HG03439 (cell line): ENCODE measurements at regions not wholly inside any gene's neighbourhood (a gene's known extent, or its start where the extent isn't known, plus 50 kb on each side); places are given as distances from the start of the nearest gene placed in this dataset.
"Not testable (repeated sequence)": the region's sequence is repeated elsewhere in the genome, so short reads cannot be mapped to it uniquely, and the experiment has no call there.

Experiments
- ATAC-seq: cut with Tn5 transposase; IDR thresholded peaks from one replicate; pipeline ENCODE4 v1.9.1; 2021; ENCODE audit warnings: mild to moderate bottlenecking, moderate library complexity; ENCODE audit not compliant: unreplicated experiment

DNA sequence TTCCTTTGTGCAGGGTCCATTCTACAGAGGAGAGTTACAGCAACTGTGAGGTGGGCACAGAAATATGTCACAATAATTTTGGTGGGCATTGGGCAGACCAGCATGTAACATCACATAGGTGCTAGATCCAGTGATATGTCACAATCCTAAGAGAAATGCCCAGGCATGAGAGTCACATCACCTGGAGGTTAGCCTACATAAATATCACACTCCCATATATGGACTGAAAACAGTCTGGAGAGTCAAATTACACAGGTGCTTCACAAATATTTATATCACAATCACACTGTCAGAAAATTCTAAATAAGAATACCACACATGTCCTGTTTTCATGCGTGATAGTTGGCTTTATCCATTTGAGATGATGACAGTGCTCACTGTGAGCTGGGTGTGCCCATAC, 903.7 kb upstream of the AMELY start:
- ATAC-seq: no peak

DNA sequence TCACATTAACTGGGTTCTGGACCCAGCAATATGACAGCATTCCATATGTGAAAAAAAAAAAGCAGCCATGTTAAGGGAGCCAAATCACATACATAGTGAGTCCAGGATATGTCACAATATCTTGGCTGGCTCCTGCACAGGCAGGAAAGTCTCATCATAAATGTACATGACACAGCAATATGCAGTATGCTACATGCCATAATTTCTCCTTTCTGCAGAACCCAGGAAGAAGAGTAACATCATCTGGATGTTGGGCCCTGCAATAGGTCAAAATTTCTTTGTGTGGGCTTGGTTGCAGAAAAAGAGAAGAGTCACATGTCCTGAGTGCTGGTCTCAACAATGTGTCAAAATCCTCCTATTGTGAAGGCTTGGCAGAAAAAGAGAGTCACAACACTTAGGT, 902.8 kb upstream of the AMELY start:
- no peak for ATAC-seq

GRCh38 chrY:7810359-7810758, 898.8 kb upstream of the AMELY start:
- no peak for ATAC-seq

DNA sequence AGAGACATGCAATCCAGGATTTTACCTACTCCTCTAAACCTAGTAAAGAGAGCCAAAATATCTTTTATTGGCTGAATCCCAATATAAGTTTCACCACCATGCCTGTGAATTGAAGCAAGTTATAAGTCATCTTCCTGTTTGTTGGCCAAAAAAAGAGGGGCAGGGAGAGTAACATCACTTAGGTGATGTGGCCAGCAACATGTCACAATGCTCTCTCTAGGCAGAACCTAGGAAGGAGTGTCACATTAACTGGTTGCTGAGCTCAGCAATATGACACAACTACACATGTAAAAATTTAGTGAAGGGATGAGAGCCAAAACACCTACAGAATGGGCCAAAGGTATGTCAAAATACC, 895.9 kb upstream of the AMELY start:
- ATAC-seq: no peak

GRCh38 chrY:7806592-7807515, 895.3 kb upstream of the AMELY start:
- ATAC-seq: no peak

- ATAC-seq: no peak
Measured at GRCh38 chrY:7805624-7806023, 894.1 kb upstream of the AMELY start.

DNA sequence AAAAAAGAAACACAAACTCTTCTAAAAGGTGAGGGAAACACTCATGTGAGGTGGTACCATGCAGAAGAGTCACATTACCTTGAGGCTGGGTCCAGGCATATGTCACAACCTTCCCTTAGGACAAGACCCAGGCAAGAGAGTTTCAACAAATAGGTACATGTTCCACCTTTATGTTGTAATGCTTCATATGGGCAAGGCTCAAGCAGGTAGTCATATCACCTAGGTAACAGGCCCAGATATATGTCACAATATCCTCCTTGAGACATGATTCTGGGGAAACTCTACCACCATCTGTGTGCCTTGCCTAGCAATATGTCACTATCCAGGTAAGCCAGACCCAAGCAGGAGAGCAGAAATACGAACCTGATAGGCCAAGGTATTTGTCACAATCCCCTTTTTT, 892.2 kb upstream of the AMELY start:
- no peak for ATAC-seq

DNA sequence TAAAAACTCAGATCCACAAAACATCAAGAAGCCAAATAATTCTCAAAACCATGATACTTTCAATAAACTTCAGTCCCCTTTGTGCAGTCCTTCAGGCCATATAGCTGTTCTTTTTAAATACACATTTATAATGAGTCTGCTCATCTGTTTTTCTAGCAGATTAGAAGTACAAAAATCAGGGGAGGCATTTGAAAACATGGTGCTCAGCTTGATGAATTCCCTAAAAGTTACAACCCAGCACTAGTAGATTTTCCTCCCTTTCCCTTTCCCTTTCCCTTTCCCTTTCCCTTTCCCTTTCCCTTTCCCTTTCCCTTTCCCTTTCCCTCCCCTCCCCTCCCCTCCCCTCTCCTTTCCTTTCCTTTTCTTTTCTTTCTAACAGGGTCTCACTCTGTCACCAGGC, 884.6 kb upstream of the AMELY start:
- no peak for ATAC-seq

GRCh38 chrY:7794441-7794840, 882.9 kb upstream of the AMELY start:
- ATAC-seq: no peak

- ATAC-seq: no peak
Measured at GRCh38 chrY:7793989-7794388, 882.4 kb upstream of the AMELY start.

- no peak for ATAC-seq
Measured at GRCh38 chrY:7792431-7792830, 880.9 kb upstream of the AMELY start.

- ATAC-seq: no peak
Measured at GRCh38 chrY:7781501-7781900, 869.9 kb upstream of the AMELY start.

DNA sequence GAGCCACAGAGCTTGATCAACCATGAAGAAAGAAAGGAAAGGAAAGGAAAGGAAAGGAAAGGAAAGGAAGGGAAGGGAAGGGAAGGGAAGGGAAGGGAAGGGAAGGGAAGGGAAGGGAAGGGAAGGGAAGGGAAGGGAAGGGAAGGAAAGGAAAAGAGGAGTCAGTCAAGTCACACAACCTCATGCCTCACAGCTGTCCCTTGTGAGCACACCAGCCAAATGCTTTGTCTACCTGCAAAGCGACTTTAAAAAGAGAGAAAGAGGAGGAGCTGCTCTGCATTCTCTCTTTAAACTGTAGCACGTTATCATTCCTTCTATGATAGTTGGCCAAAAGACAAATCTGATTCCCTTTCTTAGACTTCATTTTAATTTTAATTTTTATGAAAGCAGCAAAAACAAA, 863.9 kb upstream of the AMELY start:
- not testable (repeated sequence) for ATAC-seq

DNA sequence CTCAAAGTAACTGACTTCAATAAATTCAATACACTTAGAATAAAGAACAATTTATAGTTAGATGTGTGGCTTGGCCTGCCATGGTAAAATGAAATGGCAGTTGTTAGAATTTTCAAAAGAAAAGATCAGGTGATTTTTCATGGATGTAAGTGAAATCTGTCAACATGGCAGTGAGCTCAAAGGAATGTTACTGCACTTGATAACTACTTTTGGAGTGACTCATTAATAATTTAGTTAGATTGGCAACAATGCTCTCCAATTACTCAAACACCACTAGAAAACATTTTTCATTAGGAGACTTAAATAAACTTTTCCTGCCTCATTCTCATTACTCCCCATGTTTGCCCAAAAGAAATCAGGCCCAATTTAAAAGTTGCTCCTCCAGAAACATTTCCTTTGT, 860.2 kb upstream of the AMELY start:
- ATAC-seq: no peak

GRCh38 chrY:7769790-7770375, 858.3 kb upstream of the AMELY start:
- no peak for ATAC-seq

DNA sequence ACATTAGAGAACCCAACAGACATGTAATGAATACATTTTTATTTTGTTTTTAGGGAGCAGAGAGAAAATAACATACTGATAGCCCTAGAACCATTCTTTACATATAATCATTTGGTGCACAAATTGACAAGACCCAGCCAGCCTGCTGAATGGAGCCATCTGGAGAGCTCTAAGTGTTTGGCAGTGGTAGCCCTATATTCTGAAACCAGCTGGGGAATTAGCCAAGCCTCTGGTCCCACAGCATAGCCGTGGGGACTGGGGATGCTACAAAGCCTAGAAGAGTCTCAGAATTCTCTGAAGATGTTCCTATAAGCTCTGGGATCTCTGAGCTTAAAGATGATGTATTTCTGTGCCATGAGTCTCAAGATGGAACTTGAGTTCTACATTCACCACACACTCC, 857.3 kb upstream of the AMELY start:
- ATAC-seq: no peak

DNA sequence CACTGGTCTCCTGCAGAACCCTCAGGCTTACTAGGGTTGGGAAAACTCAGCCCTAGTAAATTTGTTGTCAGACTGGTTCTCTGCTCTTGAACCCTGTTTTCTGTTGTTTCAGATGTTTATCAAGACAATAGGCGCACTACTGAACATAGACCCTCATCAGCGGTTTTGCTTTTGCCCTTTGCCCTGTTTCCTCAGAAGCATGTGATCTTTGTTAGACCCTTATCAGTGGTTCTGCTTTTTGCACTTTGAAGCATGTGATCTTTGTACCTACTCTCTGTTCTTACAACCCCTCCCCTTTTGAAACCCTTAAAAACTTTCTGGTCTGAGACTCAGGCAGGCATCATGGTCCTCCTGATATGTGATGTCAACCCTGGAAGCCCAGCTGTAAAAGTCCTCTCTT, 842.2 kb upstream of the AMELY start:
- ATAC-seq: no peak

DNA sequence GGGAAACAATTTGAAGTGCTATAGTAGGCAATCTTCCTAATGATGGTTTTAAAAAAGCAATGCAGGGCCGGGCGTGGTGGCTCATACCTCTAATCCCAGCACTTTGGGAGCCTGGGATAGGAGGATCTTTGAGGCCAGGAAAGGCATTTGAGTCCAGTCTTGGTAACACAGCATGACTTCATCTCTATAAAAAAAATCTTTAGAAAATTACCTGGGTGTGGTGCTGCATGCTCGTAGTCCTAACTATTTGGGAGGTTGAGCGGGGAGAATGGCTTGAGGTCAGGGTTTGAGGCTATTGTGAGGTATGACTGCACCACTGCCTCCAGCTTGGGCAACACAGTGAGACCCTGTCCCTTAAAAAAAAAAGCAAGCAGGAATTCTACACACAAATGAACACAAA, 835.2 kb upstream of the AMELY start:
- ATAC-seq: no peak

GRCh38 chrY:7745581-7745901, 834.0 kb upstream of the AMELY start:
- ATAC-seq: no peak

DNA sequence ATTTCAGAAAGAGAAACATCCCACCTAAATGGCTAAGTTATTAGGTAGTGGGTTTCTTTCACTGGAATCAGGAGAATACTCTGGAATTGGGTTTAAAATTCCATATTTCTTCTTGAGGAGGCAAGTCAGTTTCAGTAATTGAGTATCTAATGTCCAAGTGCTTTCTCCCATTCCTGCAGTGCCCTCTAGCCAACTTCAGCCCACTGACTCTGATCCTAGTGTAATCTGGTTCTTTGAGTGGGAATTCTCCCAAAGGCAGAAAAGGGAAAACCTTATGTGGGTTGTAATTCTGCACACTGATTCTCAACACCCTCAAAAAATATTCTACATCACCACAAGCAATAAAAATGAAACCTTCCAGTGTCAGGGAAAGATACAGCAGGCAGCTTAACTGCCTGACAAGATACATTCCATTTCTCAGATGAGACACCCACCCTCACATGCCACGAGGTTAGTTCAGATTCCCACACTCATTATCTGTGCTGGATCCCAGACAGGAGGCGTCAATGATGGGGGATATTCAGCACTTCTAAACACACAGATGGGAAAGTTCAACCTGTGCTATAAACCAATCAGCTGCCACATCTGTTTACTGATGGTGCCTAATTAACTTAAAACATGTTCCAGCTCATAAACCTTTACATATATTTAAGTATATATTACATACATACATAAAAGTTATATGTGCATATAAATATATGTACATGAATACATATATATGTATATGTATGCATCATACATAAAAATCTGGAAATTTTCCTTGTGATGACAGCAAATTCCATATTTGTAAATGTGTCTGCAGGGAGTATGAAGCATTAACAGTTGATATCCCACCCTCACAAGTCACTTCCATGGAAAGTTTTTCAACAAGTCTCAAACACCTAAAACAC, 833.4 kb upstream of the AMELY start:
- no peak for ATAC-seq

- no peak for ATAC-seq
Measured at GRCh38 chrY:7736847-7737365, 825.4 kb upstream of the AMELY start.

DNA sequence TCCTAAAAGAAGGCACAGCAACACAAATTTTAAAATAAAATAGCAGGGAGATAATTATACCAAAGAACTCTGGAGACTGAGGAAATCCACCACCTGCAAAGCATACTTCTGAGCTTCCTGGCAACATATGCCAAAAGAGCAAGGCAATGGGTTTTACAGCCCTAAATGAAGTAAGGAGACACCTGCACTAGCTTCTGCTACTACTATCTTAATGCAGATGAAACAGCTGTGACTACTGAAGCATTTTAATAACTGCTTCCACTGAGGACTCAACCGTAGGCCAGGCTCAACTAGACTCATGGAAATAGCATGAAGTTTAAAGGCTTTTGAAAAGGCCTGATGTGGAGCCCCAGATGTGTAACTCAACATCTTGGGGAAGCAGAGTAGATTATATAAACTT, 820.1 kb upstream of the AMELY start:
- no peak for ATAC-seq
